HG02973 (cell line): ENCODE measurements at regions not wholly inside any gene's neighbourhood (a gene's known extent, or its start where the extent isn't known, plus 50 kb on each side); places are given as distances from the start of the nearest gene placed in this dataset.

Experiments
- ATAC-seq: cut with Tn5 transposase; IDR thresholded peaks from one replicate; pipeline ENCODE4 v1.9.1; 2021; ENCODE audit warnings: moderate library complexity; ENCODE audit not compliant: unreplicated experiment

DNA sequence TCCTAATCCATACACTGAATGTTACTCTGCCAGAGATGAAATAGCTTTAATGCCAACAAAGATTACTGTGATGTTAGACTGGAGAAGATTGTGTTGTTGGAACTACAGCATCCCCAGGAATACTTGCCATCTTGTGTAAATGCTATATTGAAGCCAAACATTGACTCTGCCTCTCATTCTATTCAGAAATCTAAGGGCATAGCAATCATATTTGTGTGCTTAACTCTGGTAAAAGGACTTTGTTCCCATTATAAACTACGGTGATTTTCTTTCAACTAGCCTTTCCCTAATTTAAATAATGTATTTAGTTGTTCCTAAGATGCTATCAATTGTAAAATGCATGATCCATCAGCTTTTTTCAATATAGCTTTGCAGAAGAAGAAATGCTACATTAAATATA, 498.4 kb upstream of the LRRN3 start:
- no peak for ATAC-seq

DNA sequence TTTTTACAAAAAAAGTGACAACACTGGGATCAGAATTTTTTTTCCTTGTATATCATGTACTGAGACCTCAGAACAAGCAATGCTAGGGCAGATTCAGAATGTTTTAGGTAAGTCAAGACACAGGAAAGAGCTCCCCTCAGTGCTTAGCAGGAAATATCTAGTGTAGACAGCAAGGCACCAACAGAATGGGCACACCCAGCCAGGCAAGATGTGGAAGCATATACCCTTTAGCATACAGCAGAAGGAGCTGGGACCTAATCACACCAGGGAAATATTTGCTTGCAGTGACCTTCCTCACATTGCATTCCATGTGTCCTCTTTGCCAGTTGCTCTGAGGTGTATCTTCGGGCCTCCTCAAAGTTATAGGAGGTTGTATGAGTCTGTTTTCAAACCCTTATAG, 497.6 kb upstream of the LRRN3 start:
- ATAC-seq = no peak

DNA sequence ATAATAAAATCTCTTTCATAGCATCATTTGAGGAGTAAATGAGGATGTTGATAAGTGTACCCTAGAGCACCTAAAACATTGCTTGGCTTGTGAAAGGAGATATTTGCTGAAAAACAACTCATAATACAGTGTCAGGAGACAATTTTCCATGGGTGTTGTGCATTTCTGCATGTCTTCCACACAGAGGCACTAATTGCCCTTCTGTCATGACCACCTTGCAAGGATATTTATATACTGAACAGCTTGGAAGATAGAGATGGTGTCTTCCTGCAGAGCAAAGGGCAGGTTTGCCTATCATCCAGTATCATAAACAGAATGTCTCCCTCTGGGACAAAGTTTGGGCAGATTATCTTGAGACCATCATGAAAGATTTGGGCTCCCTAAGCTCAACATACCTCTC, 495.2 kb upstream of the LRRN3 start:
- no peak for ATAC-seq

DNA sequence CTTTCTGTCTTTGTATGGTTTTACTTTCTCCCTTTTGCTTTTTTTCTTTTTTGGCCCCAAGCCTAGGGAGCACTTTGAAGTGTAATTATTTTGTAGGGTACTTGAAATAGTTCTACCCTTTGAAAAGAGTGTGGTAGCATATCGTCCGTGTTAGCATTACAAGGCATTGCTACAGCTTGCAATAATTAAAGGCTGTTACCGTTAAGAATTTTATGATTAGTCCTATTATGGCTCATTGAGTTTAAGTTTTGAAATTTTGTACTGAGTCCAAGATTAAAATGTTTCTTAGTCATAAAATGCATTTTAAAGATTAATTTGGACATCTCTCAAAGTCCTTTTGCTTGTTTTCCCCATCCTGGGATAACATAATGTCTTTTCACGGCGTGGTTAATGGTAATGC, 490.0 kb upstream of the LRRN3 start:
- ATAC-seq = no peak

DNA sequence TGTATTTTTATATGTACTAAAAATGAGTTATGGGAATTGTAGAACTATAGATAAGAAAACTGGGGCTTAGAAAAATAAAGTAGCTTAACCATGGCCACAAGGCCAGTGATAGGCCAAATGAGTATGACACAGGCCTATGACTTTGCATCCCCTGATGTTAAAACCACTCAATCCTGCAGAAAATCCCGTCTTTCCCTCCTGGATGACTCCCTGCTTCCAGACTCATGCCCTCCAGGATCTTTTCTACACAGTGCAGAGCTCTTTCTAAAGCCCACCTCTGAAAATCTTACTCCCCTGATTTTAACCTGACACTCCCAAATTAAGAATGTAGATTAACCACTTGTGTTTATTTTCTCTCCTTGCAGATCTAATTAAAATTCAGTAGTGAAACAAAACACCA, 489.2 kb upstream of the LRRN3 start:
- ATAC-seq = no peak

DNA sequence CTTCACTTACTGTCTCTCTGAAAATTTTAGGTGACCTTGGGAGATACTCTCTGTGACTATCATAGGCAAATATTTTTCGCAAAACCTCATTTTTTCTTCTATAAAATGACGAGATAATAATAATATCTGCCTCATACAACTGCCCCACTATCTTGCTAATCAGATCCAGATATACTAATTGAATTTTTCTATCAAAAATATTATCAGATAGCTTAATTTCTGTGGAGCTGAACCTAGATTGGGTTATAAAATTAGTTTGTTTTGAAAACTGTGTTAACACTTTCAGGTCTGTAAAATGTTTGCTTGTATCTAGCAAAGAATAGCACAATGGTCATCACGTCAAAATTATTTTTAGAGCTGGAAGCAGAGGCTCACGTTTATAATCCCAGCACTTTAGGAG, 486.7 kb upstream of the LRRN3 start:
- ATAC-seq = no peak

DNA sequence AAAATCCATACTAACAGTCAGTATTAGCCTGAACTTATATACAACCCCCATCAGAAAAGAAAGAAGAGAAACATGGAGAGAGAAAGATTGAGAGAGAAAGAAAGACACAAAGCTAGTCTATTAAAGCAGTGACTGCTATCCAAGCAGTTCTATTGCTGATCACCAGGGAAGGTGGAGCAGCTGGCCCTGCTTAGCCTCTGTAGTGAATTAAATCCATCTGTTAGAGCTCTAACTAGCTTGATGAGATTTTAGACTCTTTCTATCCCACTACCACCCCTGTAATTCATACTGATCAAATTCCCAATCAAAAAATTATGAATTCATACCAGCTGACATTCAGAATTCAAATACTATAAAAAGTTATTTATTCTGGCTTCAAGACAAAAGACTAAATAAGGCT, 486.0 kb upstream of the LRRN3 start:
- ATAC-seq = no peak

DNA sequence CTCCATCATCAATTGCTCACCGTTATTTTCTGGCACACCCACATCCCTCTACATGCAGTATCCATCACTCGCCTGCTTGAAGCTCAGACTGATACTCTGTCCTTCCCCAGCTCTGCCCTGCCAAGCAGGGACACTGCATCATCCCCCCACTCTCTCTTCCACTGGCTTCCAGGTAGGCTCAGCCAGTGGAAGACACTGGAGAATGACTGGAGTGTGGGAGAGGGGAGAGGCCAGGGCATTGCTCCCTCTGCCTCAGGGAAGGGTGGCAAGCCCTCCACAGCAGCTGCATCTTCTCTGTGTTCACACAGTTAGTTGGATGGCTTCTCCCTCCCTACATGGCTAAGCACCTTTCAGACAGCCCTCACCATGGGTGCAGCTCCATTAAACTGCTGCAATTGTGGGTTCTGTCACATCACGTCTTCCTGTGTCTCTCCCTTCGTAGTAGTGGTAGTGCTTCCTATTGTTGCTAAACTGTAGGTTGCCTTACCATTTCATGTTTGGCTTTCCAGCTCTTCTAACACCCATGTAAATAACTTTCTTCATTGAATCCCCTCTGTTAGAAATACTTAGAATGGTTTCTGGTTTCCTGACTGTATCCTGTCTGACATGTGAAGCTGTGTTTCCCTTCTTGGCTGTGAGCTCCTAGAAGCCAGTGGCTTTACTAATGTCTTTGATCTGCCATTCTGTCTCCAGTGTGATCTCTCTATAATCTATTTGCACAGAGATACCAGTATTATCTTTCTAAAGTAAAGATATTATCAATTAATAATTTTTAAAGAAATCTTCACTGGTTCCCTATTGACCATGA, 483.7 kb upstream of the LRRN3 start:
- no peak for ATAC-seq

DNA sequence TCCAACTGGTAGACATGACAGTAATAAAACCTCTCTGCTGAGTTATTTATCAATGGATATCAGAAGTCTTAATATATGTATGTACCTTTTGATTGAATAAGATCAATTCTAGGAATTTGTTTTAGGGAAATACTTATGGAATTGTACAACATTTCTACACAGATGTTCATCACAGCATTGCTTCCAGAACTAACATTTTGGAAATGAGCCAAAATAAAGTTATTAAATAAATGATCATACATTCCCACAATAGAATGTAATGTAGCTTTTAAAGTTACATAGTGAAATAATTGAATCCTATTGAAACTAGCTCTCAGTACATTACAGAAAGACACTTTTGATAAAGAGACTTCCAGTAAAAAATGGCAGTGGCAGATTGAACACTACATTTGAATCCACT, 481.6 kb upstream of the LRRN3 start:
- no peak for ATAC-seq

DNA sequence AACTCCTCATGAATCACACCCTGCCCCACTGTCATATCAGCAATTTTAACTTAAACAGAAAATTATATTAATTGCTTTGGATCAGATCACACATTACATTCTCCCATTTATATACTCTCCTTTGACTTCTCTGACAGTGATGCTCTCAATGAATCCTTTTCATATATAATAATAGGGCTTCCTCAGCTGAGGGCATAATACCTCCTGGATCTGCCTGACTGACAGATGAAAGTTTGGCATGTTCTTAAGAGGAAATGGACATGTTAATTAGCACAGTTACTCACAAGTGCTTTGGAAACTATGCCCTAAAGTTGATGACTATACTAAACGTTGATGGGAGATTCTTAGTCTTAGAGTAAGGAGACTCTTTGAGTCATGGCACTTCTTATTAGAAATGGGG, 478.2 kb upstream of the LRRN3 start:
- ATAC-seq = no peak
